Lower leg skin (tissue), 3 donors: ENCODE measurements at regions not wholly inside any gene's neighbourhood (a gene's known extent, or its start where the extent isn't known, plus 50 kb on each side); places are given as distances from the start of the nearest gene placed in this dataset.

ENCODE experiments used
- POLR2A ChIP-seq, 2 donors: fragments of 450-650 bp; IDR thresholded peaks; one replicate each; pipeline ENCODE4 v1.6.1; 2016 to 2017; ENCODE audit warnings: antibody characterized with exemption in 2 of 2, mild to moderate bottlenecking in 1 of 2, moderate library complexity in 1 of 2
- TF ChIP-seq, protein P1 (sequence below), 3 donors: fragments of 450-650 bp; IDR thresholded peaks; one replicate each; pipeline ENCODE4 v1.5.1; 2016; ENCODE audit warnings: antibody characterized with exemption in 3 of 3, mild to moderate bottlenecking in 3 of 3, moderate library complexity in 2 of 3

DNA sequence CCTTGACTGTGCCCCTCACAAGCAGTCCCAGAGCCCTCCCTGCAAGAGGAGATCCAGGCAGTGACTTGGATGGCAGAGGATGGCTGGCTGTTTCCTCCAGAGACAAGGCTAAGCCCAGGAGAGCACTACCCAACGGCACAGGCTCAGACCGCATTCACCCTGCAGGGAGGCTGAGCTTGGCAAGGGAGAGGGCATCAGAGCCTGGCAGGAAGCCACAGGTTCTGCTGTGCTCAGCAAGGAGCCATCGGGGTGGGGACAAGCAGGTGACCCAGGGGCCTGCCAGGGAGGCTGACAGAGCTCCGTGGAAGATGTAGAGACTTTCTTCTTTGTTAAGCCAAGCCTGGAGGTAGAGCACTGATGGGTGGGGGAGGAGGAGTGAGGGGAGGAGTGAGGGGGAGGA, 159.2 kb upstream of the CST7 start:
- TF ChIP-seq, protein P1, sequence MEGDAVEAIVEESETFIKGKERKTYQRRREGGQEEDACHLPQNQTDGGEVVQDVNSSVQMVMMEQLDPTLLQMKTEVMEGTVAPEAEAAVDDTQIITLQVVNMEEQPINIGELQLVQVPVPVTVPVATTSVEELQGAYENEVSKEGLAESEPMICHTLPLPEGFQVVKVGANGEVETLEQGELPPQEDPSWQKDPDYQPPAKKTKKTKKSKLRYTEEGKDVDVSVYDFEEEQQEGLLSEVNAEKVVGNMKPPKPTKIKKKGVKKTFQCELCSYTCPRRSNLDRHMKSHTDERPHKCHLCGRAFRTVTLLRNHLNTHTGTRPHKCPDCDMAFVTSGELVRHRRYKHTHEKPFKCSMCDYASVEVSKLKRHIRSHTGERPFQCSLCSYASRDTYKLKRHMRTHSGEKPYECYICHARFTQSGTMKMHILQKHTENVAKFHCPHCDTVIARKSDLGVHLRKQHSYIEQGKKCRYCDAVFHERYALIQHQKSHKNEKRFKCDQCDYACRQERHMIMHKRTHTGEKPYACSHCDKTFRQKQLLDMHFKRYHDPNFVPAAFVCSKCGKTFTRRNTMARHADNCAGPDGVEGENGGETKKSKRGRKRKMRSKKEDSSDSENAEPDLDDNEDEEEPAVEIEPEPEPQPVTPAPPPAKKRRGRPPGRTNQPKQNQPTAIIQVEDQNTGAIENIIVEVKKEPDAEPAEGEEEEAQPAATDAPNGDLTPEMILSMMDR (IDR thresholded peaks at IDR 0.05) = no peak
- no peak for TF ChIP-seq POLR2A (IDR thresholded peaks at IDR 0.05)
